ENCODE measurements at regions not wholly inside any gene's neighbourhood (a gene's known extent, or its start where the extent isn't known, plus 50 kb on each side); places are given as distances from the start of the nearest gene placed in this dataset.

DNA sequence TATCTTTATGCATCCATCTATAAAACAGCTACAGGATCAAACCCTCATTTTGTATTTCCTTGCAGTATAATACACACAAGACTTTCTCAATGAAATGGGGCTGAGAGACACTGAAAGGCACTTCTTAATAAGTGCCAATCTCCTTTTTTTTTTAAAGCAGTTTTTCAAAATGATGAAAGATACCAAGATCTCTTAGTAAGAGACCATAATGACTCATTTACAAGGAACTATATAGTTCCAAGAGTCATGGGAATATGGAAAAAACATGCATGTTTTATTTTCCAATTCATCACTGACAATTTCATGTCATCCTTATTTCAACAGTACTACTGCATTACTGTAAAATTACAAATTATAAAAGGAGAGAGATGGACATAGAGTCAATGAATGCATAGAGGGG lies 973.7 kb downstream of the GATA3 start:
- Histone ChIP-seq H3K4me3 (no peak overlapping the region), H3K27me3 (no peaks in the 10 kb centered on the region), H3K27ac (no peak overlapping the region), H3K4me1 (ENCODE audit: insufficient read depth) (no peaks in the 10 kb centered on the region), H3K36me3 (no peaks in the 10 kb centered on the region), H3K9me3 (no peaks in the 10 kb centered on the region)
- intact Hi-C loops (cut with DNase I), result no loop called here
- TF ChIP-seq, protein P1, sequence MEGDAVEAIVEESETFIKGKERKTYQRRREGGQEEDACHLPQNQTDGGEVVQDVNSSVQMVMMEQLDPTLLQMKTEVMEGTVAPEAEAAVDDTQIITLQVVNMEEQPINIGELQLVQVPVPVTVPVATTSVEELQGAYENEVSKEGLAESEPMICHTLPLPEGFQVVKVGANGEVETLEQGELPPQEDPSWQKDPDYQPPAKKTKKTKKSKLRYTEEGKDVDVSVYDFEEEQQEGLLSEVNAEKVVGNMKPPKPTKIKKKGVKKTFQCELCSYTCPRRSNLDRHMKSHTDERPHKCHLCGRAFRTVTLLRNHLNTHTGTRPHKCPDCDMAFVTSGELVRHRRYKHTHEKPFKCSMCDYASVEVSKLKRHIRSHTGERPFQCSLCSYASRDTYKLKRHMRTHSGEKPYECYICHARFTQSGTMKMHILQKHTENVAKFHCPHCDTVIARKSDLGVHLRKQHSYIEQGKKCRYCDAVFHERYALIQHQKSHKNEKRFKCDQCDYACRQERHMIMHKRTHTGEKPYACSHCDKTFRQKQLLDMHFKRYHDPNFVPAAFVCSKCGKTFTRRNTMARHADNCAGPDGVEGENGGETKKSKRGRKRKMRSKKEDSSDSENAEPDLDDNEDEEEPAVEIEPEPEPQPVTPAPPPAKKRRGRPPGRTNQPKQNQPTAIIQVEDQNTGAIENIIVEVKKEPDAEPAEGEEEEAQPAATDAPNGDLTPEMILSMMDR (IDR thresholded peaks at IDR 0.05), result no peak
- no peak for TF ChIP-seq POLR2A (IDR thresholded peaks at IDR 0.05)
- no peak for TF ChIP-seq EP300 (IDR thresholded peaks at IDR 0.05)
- no peak for DNase-seq

DNA sequence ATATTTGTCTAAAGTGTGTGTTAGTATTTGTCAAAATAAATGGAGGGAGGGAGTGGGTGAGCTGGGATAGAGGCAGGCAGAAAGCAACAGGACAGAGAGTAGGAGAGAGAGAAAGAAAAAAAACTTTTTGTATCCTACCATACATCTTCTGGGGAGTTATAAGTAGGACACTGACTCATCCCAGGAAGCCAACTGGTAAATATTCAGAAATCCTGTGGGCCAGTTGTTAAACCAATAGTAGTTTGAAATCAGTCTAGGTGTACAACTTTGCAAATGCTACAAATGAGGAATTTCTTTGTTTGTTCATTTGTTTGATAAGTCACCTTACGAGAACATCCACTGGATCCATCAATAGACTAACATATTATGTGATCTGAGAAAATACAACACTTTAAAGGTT lies 980.9 kb downstream of the GATA3 start:
- intact Hi-C loops (cut with DNase I), result no loop called here
- no peaks in the 10 kb centered on the region for H3K36me3 ChIP-seq
- WGBS, 3 donors, result 63 to 83% (median 77%) methylated on average over 1 of the region's 1 CpG
- H3K27me3 ChIP-seq, result no peaks in the 10 kb centered on the region
- no peaks in the 10 kb centered on the region for H3K4me1 ChIP-seq (ENCODE audit: insufficient read depth)
- TF ChIP-seq POLR2A (IDR thresholded peaks at IDR 0.05) (no peak), EP300 (IDR thresholded peaks at IDR 0.05) (no peak)
- TF ChIP-seq, protein P1 (IDR thresholded peaks at IDR 0.05), result no peak
- DNase-seq, result no peak
- no peak overlapping the region for H3K4me3 ChIP-seq
- no peaks in the 10 kb centered on the region for H3K9me3 ChIP-seq
- no peak overlapping the region for H3K27ac ChIP-seq

DNA sequence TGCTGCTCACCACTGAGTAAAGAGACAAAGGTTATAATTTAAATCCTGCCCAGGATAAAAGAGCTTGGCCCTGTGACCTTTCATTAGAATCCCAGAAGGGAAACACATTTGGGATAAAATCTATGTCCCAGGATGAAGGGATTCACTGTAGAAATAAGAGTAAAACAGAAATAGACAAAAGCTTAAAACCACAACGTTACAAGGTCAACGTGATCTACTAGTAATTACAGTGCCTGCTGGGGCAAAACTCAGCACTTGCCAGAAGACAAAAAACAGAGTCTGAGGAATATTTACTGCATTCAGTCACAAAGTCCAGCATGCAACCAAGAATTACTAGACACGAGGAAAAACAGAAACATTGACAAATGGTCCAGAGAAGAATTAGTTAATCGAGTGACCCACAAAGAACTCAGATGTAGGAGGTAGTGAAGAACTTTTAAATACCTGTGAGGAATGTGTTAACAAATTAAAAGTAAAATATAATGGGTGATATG lies 982.3 kb downstream of the GATA3 start:
- intact Hi-C loops (cut with DNase I), result no loop called here
- H3K9me3 ChIP-seq, result no peaks in the 10 kb centered on the region
- H3K4me3 ChIP-seq, result no peak overlapping the region
- no peaks in the 10 kb centered on the region for H3K27me3 ChIP-seq
- no peak overlapping the region for H3K27ac ChIP-seq
- H3K4me1 ChIP-seq (ENCODE audit: insufficient read depth), result no peaks in the 10 kb centered on the region
- no peak for DNase-seq
- 33 to 68% (median 43%) methylated on average over 4 of the region's 4 CpGs for WGBS, 3 donors
- TF ChIP-seq EP300 (IDR thresholded peaks at IDR 0.05), result no peak
- no peak for TF ChIP-seq POLR2A (IDR thresholded peaks at IDR 0.05)
- TF ChIP-seq, protein P1 (IDR thresholded peaks at IDR 0.05), result no peak
- H3K36me3 ChIP-seq, result no peaks in the 10 kb centered on the region

DNA sequence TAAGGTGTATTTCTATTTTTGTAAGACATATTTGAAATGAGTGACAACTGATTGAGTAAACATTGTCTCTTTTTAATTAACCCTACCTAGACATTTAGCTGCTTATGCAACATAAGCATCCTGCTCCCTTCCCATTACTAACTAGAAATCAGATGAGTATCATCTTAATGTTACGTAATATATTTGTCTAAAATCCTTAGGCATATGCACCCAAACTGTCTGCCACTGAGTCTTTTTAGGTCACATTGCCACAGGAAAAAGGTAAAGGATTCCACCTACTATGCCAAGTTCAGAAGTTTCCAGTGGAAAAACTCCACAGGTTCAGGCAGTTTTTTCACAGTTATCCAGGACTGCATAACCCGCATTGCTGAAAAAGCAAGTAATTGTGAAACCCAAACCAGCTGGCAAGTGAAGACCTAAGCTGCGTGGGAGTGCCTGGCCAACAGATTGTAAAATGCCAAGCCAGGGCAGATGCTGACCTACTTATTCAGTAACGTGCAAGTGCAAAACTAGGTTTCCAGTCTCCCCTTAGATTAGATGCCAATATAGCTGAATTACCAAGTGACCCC lies 983.7 kb downstream of the GATA3 start:
- Histone ChIP-seq H3K4me1 (ENCODE audit: insufficient read depth) (no peaks in the 10 kb centered on the region), H3K4me3 (no peak overlapping the region), H3K27me3 (no peaks in the 10 kb centered on the region), H3K27ac (no peak overlapping the region), H3K9me3 (no peaks in the 10 kb centered on the region), H3K36me3 (no peaks in the 10 kb centered on the region)
- no peak for DNase-seq
- intact Hi-C loops (cut with DNase I), result no loop called here
- TF ChIP-seq, protein P1 (IDR thresholded peaks at IDR 0.05), result no peak
- TF ChIP-seq POLR2A (IDR thresholded peaks at IDR 0.05) (no peak), EP300 (IDR thresholded peaks at IDR 0.05) (no peak)
- WGBS, 3 donors, result 58 to 68% (median 63%) methylated on average over 4 of the region's 4 CpGs
